ENCODE measurements at regions not wholly inside any gene's neighbourhood (a gene's known extent, or its start where the extent isn't known, plus 50 kb on each side); places are given as distances from the start of the nearest gene placed in this dataset.

DNA sequence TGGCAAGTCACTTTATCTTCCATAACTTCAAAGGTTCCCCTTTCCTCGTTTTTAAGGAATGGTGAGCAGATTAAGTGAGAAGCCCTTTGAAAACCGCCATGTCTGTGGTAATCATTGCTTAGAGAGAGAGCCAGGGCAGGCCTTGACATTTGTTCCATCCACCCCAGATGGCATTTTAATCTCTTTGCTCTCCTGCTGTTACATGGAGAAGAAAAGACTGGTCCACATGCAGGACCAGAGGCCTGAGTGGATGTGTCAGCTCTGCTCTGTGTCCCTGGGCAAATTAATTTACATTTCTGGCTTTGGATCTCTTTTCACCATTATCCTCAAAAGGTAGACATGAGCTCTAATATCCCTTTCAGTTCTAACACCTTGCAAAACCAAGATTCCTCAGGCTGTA, 157.3 kb upstream of the LPP start:
- Histone ChIP-seq H4K20me1 (ENCODE audit: control insufficient read depth, insufficient read depth) (no peaks in the 10 kb centered on the region), H3K4me1 (ENCODE audit: control insufficient read depth, insufficient read depth, low read length) (no peaks in the 10 kb centered on the region), H3K9me3 (replicated peaks; ENCODE audit: control insufficient read depth, insufficient read depth, low read length) (no peaks in the 10 kb centered on the region), H3K36me3 (ENCODE audit: control insufficient read depth in 2 of 2, insufficient read depth in 2 of 2, low read length in 1 of 2) (no peaks in the 10 kb centered on the region), H3K27ac (ENCODE audit: control insufficient read depth, insufficient read depth) (no peak overlapping the region), H3K79me2 (ENCODE audit: control insufficient read depth, insufficient read depth, low read length) (no peaks in the 10 kb centered on the region), H3K4me2 (ENCODE audit: control insufficient read depth, insufficient read depth) (no peak overlapping the region), H3K4me3 (no peak overlapping the region), H2AFZ (ENCODE audit: control insufficient read depth, low read depth, low read length) (no peak overlapping the region), H3K9ac (ENCODE audit: control insufficient read depth, insufficient read depth, low read length) (no peak overlapping the region), H3K27me3 (replicated peaks in 1 of 2; ENCODE audit: control insufficient read depth in 2 of 2, insufficient read depth in 2 of 2, low read length in 1 of 2) (no peaks in the 10 kb centered on the region)
- ChIA-PET CTCF (interaction anchor here (0.9 to 1.4 kb wide), 2 partner anchors 12 to 249 kb away, joined by 3 to 4 read pairs; no protein-coding TSS in a partner anchor), SMC1A (ENCODE audit: uncharacterized antibody, unreplicated experiment) (interaction anchor here (1.2 kb wide), 1 partner anchor 19 kb away, joined by 3 read pairs; no protein-coding TSS in a partner anchor), RAD21 (ENCODE audit: unreplicated experiment) (no interaction called here), POLR2A (no interaction called here)
- TF ChIP-seq SMAD1 (IDR thresholded peaks at IDR 0.05; ENCODE audit: low read depth, partially characterized antibody), result no peak
- TF ChIP-seq NFIC (IDR thresholded peaks at IDR 0.05; ENCODE audit: low read depth, low read length), result no peak
- no peak for TF ChIP-seq BMI1 (IDR thresholded peaks at IDR 0.05; ENCODE audit: borderline replicate concordance)
- BruUV-seq (replicated peaks), result no TSS peak
- DNase-seq (ENCODE audit: low read depth, low spot score) (no peak), FAIRE-seq (no peak), ATAC-seq (no peak)
- WGBS (ENCODE audit: insufficient coverage, insufficient replicate concordance, low lambda C conversion rate, missing lambda C conversion rate), result 10% methylated on average over 2 of the region's 2 CpGs
- in situ Hi-C loops (cut with MboI), result no loop called here
- intact Hi-C loops (cut with micrococcal nuclease; ENCODE audit: unreplicated experiment), result no loop called here

GRCh38 chr3:187997490-187997889, 156.5 kb upstream of the LPP start:
- H4K20me1 ChIP-seq (ENCODE audit: control insufficient read depth, insufficient read depth), result no peaks in the 10 kb centered on the region; the same call in 1 of the 2 replicates
- no peak overlapping the region for H3K27ac ChIP-seq (ENCODE audit: control insufficient read depth, insufficient read depth)
- no peaks in the 10 kb centered on the region for H3K9me3 ChIP-seq (replicated peaks; ENCODE audit: control insufficient read depth, insufficient read depth, low read length)
- H3K36me3 ChIP-seq (ENCODE audit: control insufficient read depth in 2 of 2, insufficient read depth in 2 of 2, low read length in 1 of 2), result no peaks in the 10 kb centered on the region
- no peak overlapping the region for H3K9ac ChIP-seq (ENCODE audit: control insufficient read depth, insufficient read depth, low read length)
- POLR2A ChIA-PET, result no interaction called here
- RAD21 ChIA-PET (ENCODE audit: unreplicated experiment), result no interaction called here
- CTCF ChIA-PET, result interaction anchor here (0.6 to 0.7 kb wide), 2 partner anchors 33 to 255 kb away, joined by 3 to 4 read pairs; no protein-coding TSS in a partner anchor
- DNase-seq (ENCODE audit: low read depth, low spot score), result no peak
- TF ChIP-seq KAT2A (conservative IDR thresholded peaks at IDR 0.05; ENCODE audit: control insufficient read depth, low read depth, low read length) (no peak), KLF5 (IDR thresholded peaks at IDR 0.05; ENCODE audit: partially characterized antibody) (no peak), SUPT20H (IDR thresholded peaks at IDR 0.05; ENCODE audit: borderline replicate concordance, control insufficient read depth, low read depth, low read length) (no peak), RAD51 (IDR thresholded peaks at IDR 0.05) (no peak), ZNF217 (IDR thresholded peaks at IDR 0.05) (no peak)
- SMC1A ChIA-PET (ENCODE audit: uncharacterized antibody, unreplicated experiment), result interaction anchor here (1.2 kb wide), 1 partner anchor 20 kb away, joined by 3 read pairs; no protein-coding TSS in a partner anchor
- in situ Hi-C loops (cut with MboI) (no loop called here), intact Hi-C loops (cut with micrococcal nuclease; ENCODE audit: unreplicated experiment) (no loop called here)
- ATAC-seq, result no peak
- no TSS peak for BruUV-seq (replicated peaks)
- WGBS (ENCODE audit: insufficient coverage, insufficient replicate concordance, low lambda C conversion rate, missing lambda C conversion rate), result 8% methylated on average over 5 of the region's 5 CpGs
- H3K4me2 ChIP-seq (ENCODE audit: control insufficient read depth, insufficient read depth), result no peak overlapping the region
- H3K79me2 ChIP-seq (ENCODE audit: control insufficient read depth, insufficient read depth, low read length), result no peaks in the 10 kb centered on the region
- H3K4me1 ChIP-seq (ENCODE audit: control insufficient read depth, insufficient read depth, low read length), result no peaks in the 10 kb centered on the region
- no peak overlapping the region for H2AFZ ChIP-seq (ENCODE audit: control insufficient read depth, low read depth, low read length)
- no peak for FAIRE-seq
- H3K4me3 ChIP-seq, result no peak overlapping the region
- no peaks in the 10 kb centered on the region for H3K27me3 ChIP-seq (replicated peaks in 1 of 2; ENCODE audit: control insufficient read depth in 2 of 2, insufficient read depth in 2 of 2, low read length in 1 of 2)
